GM12892 (cell line): ENCODE measurements at regions not wholly inside any gene's neighbourhood (a gene's known extent, or its start where the extent isn't known, plus 50 kb on each side); places are given as distances from the start of the nearest gene placed in this dataset.

Experiments used
- POLR2A ChIP-seq: IDR thresholded peaks from 2 replicates; pipeline ENCODE4 v1.6.1; 2011; ENCODE audit warnings: low read depth, low read length, control low read depth
- POLR2AphosphoS5 ChIP-seq: IDR thresholded peaks from 2 replicates; pipeline ENCODE4 v1.6.1; 2011; ENCODE audit warnings: low read depth, low read length, control low read depth
- TAF1 ChIP-seq: IDR thresholded peaks from 2 replicates; pipeline ENCODE4 v1.6.1; 2011; ENCODE audit warnings: low read depth, mild to moderate bottlenecking, control low read depth, low read length, borderline replicate concordance

DNA sequence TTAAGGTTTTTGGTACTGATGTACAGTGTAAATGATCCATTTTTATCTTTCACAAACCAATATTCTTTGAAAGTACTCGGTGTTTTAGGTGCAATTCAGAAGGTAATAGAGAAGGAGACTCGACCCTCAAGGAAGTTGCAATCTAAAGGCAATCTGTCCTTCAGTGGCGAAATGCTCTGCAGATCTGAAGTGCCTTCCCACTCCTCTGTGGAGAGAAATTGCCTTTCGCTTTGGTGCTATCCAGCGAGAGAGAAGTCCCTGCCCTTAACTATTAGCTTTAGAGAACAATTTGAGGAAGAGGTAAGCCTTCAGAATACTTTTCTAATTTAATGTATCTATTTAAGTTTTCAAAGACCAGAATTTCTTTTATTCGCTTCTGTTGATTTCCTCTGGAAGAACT is 371.8 kb upstream of the FANCL start:
- TF ChIP-seq POLR2A = no peak
- TF ChIP-seq TAF1 = no peak
- TF ChIP-seq POLR2AphosphoS5 = no peak
